ENCODE measurements at regions not wholly inside any gene's neighbourhood (a gene's known extent, or its start where the extent isn't known, plus 50 kb on each side); places are given as distances from the start of the nearest gene placed in this dataset.

- no peak for TF ChIP-seq CTCF (IDR thresholded peaks at IDR 0.05; ENCODE audit: low read depth, low read length)
- DNase-seq (ENCODE audit: extremely low read depth, low read depth), result no peak
Measured at GRCh38 chr21:39048064-39048463, 135.2 kb downstream of the PSMG1 start.

- DNase-seq (ENCODE audit: extremely low read depth, low read depth), result no peak
- TF ChIP-seq CTCF (IDR thresholded peaks at IDR 0.05; ENCODE audit: low read depth, low read length), result no peak
Measured at GRCh38 chr21:39047046-39047445, 136.2 kb downstream of the PSMG1 start.

- TF ChIP-seq CTCF (IDR thresholded peaks at IDR 0.05; ENCODE audit: low read depth, low read length), result no peak
- DNase-seq (ENCODE audit: extremely low read depth, low read depth), result no peak
Measured at GRCh38 chr21:39046236-39046916, 136.9 kb downstream of the PSMG1 start.

- no peak for TF ChIP-seq CTCF (IDR thresholded peaks at IDR 0.05; ENCODE audit: low read depth, low read length)
- no peak for DNase-seq (ENCODE audit: extremely low read depth, low read depth)
Measured at GRCh38 chr21:39041816-39042215, 141.4 kb downstream of the PSMG1 start.

- DNase-seq (ENCODE audit: extremely low read depth, low read depth), result no peak
- no peak for TF ChIP-seq CTCF (IDR thresholded peaks at IDR 0.05; ENCODE audit: low read depth, low read length)
Measured at GRCh38 chr21:39040494-39041110, 142.6 kb downstream of the PSMG1 start.

GRCh38 chr21:39037807-39038405, 145.3 kb downstream of the PSMG1 start:
- TF ChIP-seq CTCF (IDR thresholded peaks at IDR 0.05; ENCODE audit: low read depth, low read length), result no peak
- no peak for DNase-seq (ENCODE audit: extremely low read depth, low read depth)

GRCh38 chr21:39036581-39036980, 146.7 kb downstream of the PSMG1 start:
- no peak for TF ChIP-seq CTCF (IDR thresholded peaks at IDR 0.05; ENCODE audit: low read depth, low read length)
- DNase-seq (ENCODE audit: extremely low read depth, low read depth), result no peak

Data from AG09319 (cell line).